HUES6 (cell line): ENCODE measurements at regions not wholly inside any gene's neighbourhood (a gene's known extent, or its start where the extent isn't known, plus 50 kb on each side); places are given as distances from the start of the nearest gene placed in this dataset.
"Not testable (repeated sequence)": the region's sequence is repeated elsewhere in the genome, so short reads cannot be mapped to it uniquely, and the experiment has no call there.

ENCODE experiments used
- H3K27ac ChIP-seq: 2 replicates; pipeline ENCODE4 v1.7.0; 2013; ENCODE audit warnings: low read depth, mild to moderate bottlenecking, low read length, inconsistent platforms
- H3K27me3 ChIP-seq: 2 replicates; pipeline ENCODE4 v1.6.1; 2013; ENCODE audit warnings: low read length; ENCODE audit not compliant: control insufficient read depth, insufficient read depth
- H3K36me3 ChIP-seq: 2 replicates; pipeline ENCODE4 v1.6.1; 2013; ENCODE audit warnings: low read length; ENCODE audit not compliant: control insufficient read depth, insufficient read depth
- H3K4me1 ChIP-seq: 2 replicates; pipeline ENCODE4 v1.6.1; 2013; ENCODE audit warnings: low read length; ENCODE audit not compliant: control insufficient read depth, insufficient read depth
- H3K4me3 ChIP-seq: 2 replicates; pipeline ENCODE4 v1.5.1; 2013; ENCODE audit warnings: low read depth, low read length
- H3K9ac ChIP-seq: one replicate; pipeline ENCODE4 v1.6.1; 2013; ENCODE audit warnings: mild to moderate bottlenecking, low read length
- H3K9me3 ChIP-seq: 2 replicates; pipeline ENCODE4 v1.6.1; 2013; ENCODE audit warnings: low read depth, low read length; ENCODE audit not compliant: control insufficient read depth, insufficient read depth

DNA sequence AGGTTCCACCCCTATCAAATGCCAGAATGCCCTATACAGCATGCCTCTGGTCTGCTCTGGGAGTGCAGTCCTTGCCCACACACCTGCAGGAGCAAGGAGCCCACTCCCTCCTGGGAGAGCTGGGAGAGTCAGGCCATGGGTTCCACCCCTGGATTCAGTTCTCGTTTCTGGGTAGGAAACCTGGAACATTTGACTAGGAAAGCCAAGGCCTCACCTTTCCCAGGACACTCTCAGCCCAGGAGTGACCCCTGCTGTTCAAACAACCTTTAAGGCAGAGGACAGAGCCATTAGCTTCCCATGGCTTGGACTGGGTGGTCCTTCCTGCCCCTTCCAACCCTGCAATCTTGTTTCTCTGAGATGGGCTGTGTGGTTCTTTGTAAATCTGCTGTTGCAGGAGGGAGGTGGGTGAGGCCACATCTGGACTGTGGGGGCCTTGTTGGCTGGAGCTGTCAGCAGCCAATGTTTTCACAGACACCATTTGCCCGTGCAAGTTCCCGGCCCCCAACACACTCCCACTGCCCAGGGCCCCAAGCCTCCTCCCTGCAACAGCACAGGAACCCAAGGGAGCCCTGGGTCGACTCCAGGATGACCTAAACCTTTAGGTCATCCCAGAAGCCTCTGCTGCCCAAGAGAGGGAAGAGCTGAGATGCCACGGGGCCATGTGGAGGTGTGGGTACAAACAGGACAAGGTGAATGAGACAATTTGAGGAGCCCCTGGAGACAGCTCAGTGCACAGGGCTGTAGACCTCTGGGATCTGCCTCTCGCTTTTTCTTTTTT is 104.4 kb downstream of the PJA1 start:
- Histone ChIP-seq H3K4me1 (peaks cover 13% of the 10 kb centered on the region), H3K27me3 (peaks cover 12% of the 10 kb centered on the region), H3K9ac (no peak overlapping the region), H3K4me3 (no peak overlapping the region), H3K9me3 (no peaks in the 10 kb centered on the region; the same call in 1 of the 2 replicates), H3K36me3 (no peaks in the 10 kb centered on the region), H3K27ac (no peak overlapping the region)

DNA sequence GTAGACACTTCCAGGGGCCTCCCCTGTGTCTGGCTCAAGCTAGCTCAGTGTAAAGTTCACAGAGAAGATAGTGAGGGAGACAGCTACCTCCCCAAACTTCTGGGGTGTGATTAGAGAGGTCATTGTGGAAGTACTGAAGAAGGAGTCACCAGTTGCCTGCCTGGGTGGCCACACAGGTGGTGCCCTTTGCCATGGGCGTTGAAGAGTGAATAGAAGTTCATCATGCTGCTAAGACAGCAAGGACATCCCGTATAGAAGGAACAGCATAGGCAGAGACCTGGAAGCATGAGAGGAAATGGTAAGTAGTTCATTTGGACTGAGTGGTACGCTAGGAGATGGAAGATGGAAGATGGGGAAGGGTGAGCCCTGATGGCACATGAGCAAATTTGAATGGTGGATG is 110.1 kb downstream of the PJA1 start:
- Histone ChIP-seq H3K27ac (no peak overlapping the region), H3K4me1 (peaks cover 17% of the 10 kb centered on the region), H3K27me3 (no peaks in the 10 kb centered on the region; the same call in 1 of the 2 replicates)

DNA sequence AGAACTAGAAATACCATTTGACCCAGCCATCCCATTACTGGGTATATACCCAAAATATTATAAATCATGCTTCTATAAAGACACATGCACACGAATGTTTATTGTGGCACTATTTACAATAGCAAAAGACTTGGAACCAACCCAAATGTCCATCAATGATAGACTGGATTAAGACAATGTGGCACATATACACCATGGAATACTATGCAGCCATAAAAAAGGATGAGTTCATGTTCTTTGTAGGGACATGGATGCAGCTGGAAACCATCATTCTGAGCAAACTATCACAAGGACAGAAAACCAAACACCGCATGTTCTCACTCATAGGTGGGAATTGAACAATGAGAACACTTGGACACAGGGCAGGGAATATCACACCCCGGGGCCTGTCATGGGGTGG is 110.8 kb downstream of the PJA1 start:
- H3K27me3 ChIP-seq, H3K9ac ChIP-seq, H3K9me3 ChIP-seq, H3K36me3 ChIP-seq, H3K27ac ChIP-seq, H3K4me3 ChIP-seq: not testable (repeated sequence)
- peaks cover 13% of the 10 kb centered on the region for H3K4me1 ChIP-seq

More for the DNA sequence above, 110.1 kb downstream of the PJA1 start:
- no peak overlapping the region for H3K4me3 ChIP-seq
- H3K36me3 ChIP-seq, result no peaks in the 10 kb centered on the region
- H3K9ac ChIP-seq, result no peak overlapping the region
- H3K9me3 ChIP-seq, result no peaks in the 10 kb centered on the region; the same call in 1 of the 2 replicates

DNA sequence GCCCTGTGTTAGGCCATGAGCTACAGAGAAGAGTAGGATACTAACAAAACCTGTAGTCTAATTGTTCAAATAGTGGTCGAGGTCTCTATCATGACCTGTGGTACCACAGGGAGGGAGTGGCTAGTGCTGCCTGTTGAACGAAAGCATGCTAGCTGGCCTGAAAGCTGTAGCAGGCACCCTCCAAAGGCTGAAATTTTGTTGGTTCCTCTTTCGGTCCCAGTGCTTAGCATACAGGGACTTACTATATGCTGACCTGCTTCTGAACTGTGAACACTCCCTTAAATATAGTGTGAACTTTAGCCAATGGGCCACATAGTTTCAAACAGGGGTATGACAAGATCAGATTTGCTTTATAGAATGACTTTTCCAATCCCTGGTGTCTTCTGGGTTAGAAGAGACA is 113.4 kb downstream of the PJA1 start:
- H3K27me3 ChIP-seq, result peaks cover 6% of the 10 kb centered on the region; the same call in 1 of the 2 replicates
- H3K4me3 ChIP-seq, result no peak overlapping the region
- no peak overlapping the region for H3K9ac ChIP-seq
- no peaks in the 10 kb centered on the region for H3K36me3 ChIP-seq
- H3K4me1 ChIP-seq, result peaks cover 11% of the 10 kb centered on the region
- no peak overlapping the region for H3K27ac ChIP-seq
- H3K9me3 ChIP-seq, result no peaks in the 10 kb centered on the region; the same call in 1 of the 2 replicates

DNA sequence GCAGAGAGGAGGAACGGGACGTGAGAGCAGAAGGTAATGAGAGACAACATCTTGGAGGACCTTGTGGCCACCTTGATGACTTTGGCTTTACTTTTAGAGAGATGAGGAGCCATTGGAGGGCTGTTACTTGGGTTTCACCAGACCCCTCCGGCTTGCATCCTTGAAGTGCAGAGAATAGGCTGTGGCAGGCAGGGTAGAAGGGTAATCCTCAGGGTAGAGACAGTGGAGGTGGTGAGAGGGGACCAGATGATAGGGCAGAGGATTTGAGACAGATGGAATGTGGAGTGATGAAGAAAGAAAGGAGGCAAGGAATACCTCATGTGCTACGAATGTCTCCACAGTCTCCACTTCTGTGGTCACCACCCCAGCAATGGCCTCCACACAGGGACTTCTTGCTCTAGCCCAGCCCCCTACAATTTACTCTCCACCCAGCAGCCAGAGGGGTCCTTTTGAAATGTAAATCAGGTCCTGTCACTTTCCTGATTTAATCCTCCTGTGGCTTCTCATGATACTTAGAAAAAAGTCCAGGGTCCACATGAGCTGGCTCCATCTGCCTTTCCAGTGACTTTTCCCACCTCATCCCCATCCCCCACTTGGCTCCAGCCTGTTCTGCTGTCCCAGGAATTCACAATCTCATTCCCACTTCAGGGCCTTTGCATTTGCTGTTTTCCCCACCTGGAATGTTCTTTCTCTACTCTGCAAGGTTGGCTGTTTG is 115.0 kb downstream of the PJA1 start:
- Histone ChIP-seq H3K27ac (no peak overlapping the region), H3K9me3 (no peaks in the 10 kb centered on the region; the same call in 1 of the 2 replicates), H3K27me3 (peaks cover 6% of the 10 kb centered on the region; the same call in 1 of the 2 replicates), H3K9ac (no peak overlapping the region), H3K4me3 (no peak overlapping the region), H3K4me1 (peaks cover 11% of the 10 kb centered on the region), H3K36me3 (no peaks in the 10 kb centered on the region)

DNA sequence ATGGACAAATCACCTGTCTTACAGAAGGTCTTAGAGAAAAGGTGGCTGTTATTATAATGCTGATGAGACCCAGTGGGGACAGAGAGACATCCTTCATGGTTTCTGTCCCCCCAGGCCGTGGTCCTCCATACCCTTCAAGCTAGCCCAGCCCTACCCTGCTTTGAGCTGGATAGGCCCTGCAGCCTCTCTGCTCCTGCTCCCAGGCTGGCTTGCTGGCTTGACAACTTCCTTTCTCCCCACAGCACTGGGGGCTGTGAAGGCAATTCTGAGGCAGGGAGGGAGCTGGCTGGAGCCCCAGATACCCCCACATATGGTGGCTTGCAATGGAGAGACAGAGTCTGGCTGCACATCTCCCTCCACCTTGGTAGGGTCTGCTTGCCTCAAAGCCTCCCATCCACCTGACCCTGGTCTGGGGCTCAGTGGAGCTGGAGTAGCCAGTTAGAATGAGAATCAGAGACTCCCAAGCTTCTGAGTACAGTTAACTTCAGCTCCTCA is 118.2 kb downstream of the PJA1 start:
- peaks cover 6% of the 10 kb centered on the region; the same call in 1 of the 2 replicates for H3K27me3 ChIP-seq
- H3K4me1 ChIP-seq, result peaks cover 11% of the 10 kb centered on the region
- no peak overlapping the region for H3K27ac ChIP-seq
- no peak overlapping the region for H3K9ac ChIP-seq
- H3K9me3 ChIP-seq, result peaks cover 3% of the 10 kb centered on the region; the same call in 1 of the 2 replicates
- no peak overlapping the region for H3K4me3 ChIP-seq
- no peaks in the 10 kb centered on the region for H3K36me3 ChIP-seq

DNA sequence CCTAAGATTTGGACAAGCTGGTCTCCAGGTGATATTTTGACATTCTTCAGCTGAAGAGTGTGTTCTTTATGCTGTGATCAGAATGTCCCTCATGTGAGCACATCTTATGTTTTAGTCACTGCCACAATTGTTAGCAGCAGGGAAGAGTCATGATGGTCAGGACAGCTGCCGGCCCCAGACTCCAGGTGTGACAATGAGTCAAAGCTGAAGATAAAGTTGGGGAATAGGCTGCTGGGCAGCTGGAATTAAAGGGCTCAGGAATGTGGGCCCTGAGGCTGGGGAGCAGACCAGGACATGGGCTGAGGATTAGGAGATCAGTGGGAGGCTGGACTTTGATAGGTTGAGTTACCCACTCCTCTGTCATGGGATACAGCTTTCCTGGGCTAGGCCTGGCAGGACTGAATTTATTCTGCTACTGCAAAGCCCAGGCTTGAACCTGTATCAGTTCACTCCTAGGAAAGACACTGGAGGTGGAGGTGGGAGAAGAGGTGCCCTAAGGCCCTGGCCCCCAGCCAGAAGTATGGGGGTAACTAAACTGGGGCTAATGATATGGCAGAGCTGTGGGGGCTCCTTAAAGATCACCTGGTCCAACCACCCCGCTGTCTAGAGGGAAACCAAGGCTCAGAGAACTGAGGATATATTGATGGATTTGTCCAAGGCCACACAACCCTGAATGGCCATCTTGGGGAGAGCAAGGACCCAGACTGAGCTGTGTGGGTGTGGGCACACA is 119.5 kb downstream of the PJA1 start:
- Histone ChIP-seq H3K9ac (no peak overlapping the region), H3K27ac (no peak overlapping the region), H3K36me3 (no peaks in the 10 kb centered on the region), H3K4me3 (no peak overlapping the region), H3K4me1 (peaks cover 9% of the 10 kb centered on the region), H3K27me3 (peaks cover 6% of the 10 kb centered on the region; the same call in 1 of the 2 replicates), H3K9me3 (peaks cover 3% of the 10 kb centered on the region; the same call in 1 of the 2 replicates)

DNA sequence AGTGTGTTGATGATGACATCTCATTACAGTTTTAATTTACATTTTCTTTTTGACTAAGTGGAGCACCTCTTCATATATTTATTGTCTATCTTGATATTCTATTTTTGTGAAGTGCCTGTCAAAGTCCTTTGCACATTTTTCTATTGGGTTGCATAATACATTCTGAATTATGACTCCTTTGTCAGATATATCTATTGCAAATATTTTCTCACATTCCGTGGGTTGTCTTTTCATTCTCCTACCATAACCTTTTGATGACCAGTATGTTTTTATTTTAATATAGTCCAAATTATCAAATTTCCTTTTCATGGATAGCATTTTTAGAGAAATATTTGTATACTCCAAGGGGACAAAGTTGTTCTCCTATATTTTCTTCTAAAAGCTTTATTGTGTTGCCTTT is 126.4 kb downstream of the PJA1 start:
- peaks cover 12% of the 10 kb centered on the region; the same call in 1 of the 2 replicates for H3K4me1 ChIP-seq
- H3K9ac ChIP-seq, result no peak overlapping the region
- H3K9me3 ChIP-seq, result peaks cover 1% of the 10 kb centered on the region; the same call in 1 of the 2 replicates
- H3K36me3 ChIP-seq, result no peaks in the 10 kb centered on the region
- peaks cover 4% of the 10 kb centered on the region; the same call in 1 of the 2 replicates for H3K27me3 ChIP-seq
- H3K27ac ChIP-seq, result no peak overlapping the region
- H3K4me3 ChIP-seq, result no peak overlapping the region

DNA sequence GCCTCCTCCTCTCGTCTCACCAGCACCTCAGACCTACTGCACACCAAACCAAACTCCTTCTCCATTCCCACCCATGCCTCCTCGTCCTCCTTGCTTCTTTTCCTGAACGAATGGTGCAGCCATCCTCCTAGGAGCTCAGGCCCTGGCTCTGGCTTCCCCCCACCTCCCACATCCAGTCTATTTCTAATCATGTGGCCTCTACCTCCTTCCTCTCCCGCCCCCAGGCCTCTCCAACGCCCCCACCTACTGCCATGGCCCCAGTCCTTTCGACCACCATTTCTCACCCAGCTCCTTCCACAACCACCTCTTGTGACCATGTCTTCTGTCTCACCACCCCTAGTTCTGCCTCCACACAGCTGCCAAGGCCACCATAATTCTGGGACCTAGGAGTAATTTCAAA is 127.1 kb downstream of the PJA1 start:
- H3K27ac ChIP-seq, result no peak overlapping the region
- H3K9ac ChIP-seq, result no peak overlapping the region

DNA sequence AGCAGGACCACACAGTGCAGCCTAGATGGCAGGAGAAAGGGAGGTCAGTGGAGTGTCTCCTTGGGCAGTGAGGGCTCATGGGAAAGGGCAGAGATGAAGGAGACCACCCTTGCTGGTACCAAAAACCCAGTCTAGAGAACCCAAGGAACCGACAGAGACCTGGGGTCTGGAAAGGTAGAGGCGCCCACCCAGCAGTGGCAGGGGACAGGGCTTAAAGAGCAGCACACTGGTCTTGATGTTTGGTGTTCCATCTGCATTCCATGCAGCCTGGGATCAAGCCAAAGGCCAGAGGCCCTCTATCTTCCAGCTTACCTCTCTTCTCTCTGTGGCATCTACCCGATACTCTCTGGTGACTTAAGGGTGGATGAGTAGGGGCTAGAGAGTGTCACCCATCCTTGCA is 127.5 kb downstream of the PJA1 start:
- no peaks in the 10 kb centered on the region for H3K9me3 ChIP-seq
- H3K36me3 ChIP-seq, result no peaks in the 10 kb centered on the region
- H3K4me1 ChIP-seq, result peaks cover 23% of the 10 kb centered on the region; the same call in 1 of the 2 replicates
- peaks cover 4% of the 10 kb centered on the region; the same call in 1 of the 2 replicates for H3K27me3 ChIP-seq
- no peak overlapping the region for H3K4me3 ChIP-seq
- H3K9ac ChIP-seq, result no peak overlapping the region
- H3K27ac ChIP-seq, result no peak overlapping the region

More for the DNA sequence above, 127.1 kb downstream of the PJA1 start:
- Histone ChIP-seq H3K27me3 (peaks cover 4% of the 10 kb centered on the region; the same call in 1 of the 2 replicates), H3K9me3 (no peaks in the 10 kb centered on the region), H3K4me1 (peaks cover 19% of the 10 kb centered on the region; the same call in 1 of the 2 replicates), H3K36me3 (no peaks in the 10 kb centered on the region), H3K4me3 (no peak overlapping the region)
